Bronchial epithelial cell (primary cell): ENCODE measurements at regions not wholly inside any gene's neighbourhood (a gene's known extent, or its start where the extent isn't known, plus 50 kb on each side); places are given as distances from the start of the nearest gene placed in this dataset.

Source experiments
- DNase-seq: peaks from one replicate; pipeline ENCODE4 v3.0.0-alpha.2; 2010; ENCODE audit warnings: low read depth
- FAIRE-seq: peaks from 2 replicates; lab custom pipeline; 2011; peaks lifted over from hg19 to GRCh38; lab: Jason Lieb, UNC
- H3K27me3 ChIP-seq: 2 replicates; pipeline ENCODE4 v1.5.1; 2011; ENCODE audit warnings: low read length; ENCODE audit not compliant: control insufficient read depth, insufficient read depth
- H3K36me3 ChIP-seq: 2 replicates; pipeline ENCODE4 v1.5.1; 2011; ENCODE audit warnings: low read length; ENCODE audit not compliant: control insufficient read depth, insufficient read depth
- H3K4me3 ChIP-seq: 2 replicates; pipeline ENCODE4 v1.5.1; 2011; ENCODE audit warnings: mild to moderate bottlenecking, low read depth, low read length, control low read depth
- CTCF ChIP-seq: IDR thresholded peaks from 2 replicates; pipeline ENCODE4 v1.5.1; 2011; ENCODE audit warnings: mild to moderate bottlenecking, moderate library complexity, low read length, control low read depth, inconsistent platforms; ENCODE audit not compliant: insufficient read depth, severe bottlenecking

GRCh38 chr16:6524501-6524900, 808.1 kb upstream of the RBFOX1 start:
- FAIRE-seq (no peak), DNase-seq (no peak)
- H3K27me3 ChIP-seq: no peaks in the 10 kb centered on the region
- H3K4me3 ChIP-seq: no peak overlapping the region
- no peaks in the 10 kb centered on the region for H3K36me3 ChIP-seq
- TF ChIP-seq CTCF: no peak

GRCh38 chr16:6517020-6517720, 815.5 kb upstream of the RBFOX1 start:
- FAIRE-seq (no peak), DNase-seq (no peak)
- Histone ChIP-seq H3K27me3 (no peaks in the 10 kb centered on the region), H3K36me3 (no peaks in the 10 kb centered on the region), H3K4me3 (no peak overlapping the region)
- no peak for TF ChIP-seq CTCF

DNA sequence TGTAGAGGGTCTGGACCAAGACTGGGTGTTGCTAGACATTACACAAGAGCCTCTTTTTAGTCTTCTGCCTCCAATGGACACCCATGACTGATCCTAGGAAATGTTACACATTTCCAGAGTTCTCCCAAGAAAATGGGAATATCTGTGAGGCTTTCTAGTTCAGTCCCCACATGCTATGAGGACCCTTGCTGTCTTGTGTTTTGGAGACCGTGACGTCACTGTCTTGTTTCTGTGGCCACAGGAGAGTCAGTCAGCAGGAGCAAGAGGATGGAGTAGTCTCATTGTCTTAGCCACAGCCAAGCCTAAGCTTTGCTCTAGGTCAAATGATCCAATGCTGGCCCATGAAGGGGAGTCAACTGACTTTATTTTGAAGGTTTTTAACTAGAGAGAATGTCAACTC, 820.1 kb upstream of the RBFOX1 start:
- Histone ChIP-seq H3K36me3 (no peaks in the 10 kb centered on the region), H3K4me3 (no peak overlapping the region), H3K27me3 (no peaks in the 10 kb centered on the region)
- no peak for TF ChIP-seq CTCF
- DNase-seq (no peak), FAIRE-seq (peak; percentile 43)

GRCh38 chr16:6510261-6510660, 822.4 kb upstream of the RBFOX1 start:
- H3K27me3 ChIP-seq: no peaks in the 10 kb centered on the region
- DNase-seq (no peak), FAIRE-seq (no peak)
- no peak overlapping the region for H3K4me3 ChIP-seq
- H3K36me3 ChIP-seq: no peaks in the 10 kb centered on the region
- TF ChIP-seq CTCF: no peak

GRCh38 chr16:6499413-6499812, 833.2 kb upstream of the RBFOX1 start:
- no peak for FAIRE-seq
- DNase-seq: no peak
- H3K4me3 ChIP-seq: no peak overlapping the region
- H3K27me3 ChIP-seq: no peaks in the 10 kb centered on the region
- no peak for TF ChIP-seq CTCF
- no peaks in the 10 kb centered on the region for H3K36me3 ChIP-seq

DNA sequence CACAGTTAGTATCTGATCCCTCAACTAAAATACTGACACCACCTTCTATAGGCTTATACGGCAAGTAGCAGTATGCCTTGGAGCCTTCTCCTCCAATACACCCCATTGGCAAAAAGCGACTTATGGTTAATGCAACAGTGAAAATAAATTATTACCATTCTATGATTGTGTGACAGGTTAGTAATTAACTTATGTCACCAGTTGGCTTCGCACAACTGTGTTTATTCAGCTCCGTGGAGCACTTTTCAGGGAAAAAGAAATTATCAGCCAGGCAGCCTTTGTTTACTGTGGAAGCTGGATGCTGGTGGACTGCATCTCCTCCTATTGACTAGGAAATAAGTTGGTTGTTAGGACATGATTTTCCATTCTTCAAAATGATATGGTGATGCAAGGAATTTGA, 833.8 kb upstream of the RBFOX1 start:
- no peak for FAIRE-seq
- H3K4me3 ChIP-seq: no peak overlapping the region
- H3K27me3 ChIP-seq: no peaks in the 10 kb centered on the region
- H3K36me3 ChIP-seq: no peaks in the 10 kb centered on the region
- DNase-seq: no peak
- no peak for TF ChIP-seq CTCF
